Nephron (organoid): ENCODE measurements at regions not wholly inside any gene's neighbourhood (a gene's known extent, or its start where the extent isn't known, plus 50 kb on each side); places are given as distances from the start of the nearest gene placed in this dataset.

ENCODE experiments used
- H3K27ac Mint-ChIP-seq, 3 experiments: 2 replicates each; pipeline ENCODE4 v1.8.0; 2020; ENCODE audit warnings: mixed read lengths in 3 of 3, mild to moderate bottlenecking in 2 of 3, moderate library complexity in 1 of 3
- H3K27me3 Mint-ChIP-seq: 2 replicates; pipeline ENCODE4 v1.8.0; 2021; ENCODE audit warnings: low read depth, mild to moderate bottlenecking, moderate library complexity, mixed read lengths
- H3K36me3 Mint-ChIP-seq: 2 replicates; pipeline ENCODE4 v1.8.0; 2020; ENCODE audit warnings: low read depth, mixed read lengths
- H3K4me1 Mint-ChIP-seq: 2 replicates; pipeline ENCODE4 v1.8.0; 2020; ENCODE audit warnings: mixed read lengths
- H3K4me3 Mint-ChIP-seq, 3 experiments: 2 replicates each; pipeline ENCODE4 v1.8.0; 2020; ENCODE audit warnings: mild to moderate bottlenecking in 3 of 3, mixed read lengths in 3 of 3, moderate library complexity in 2 of 3
- H3K9me3 Mint-ChIP-seq: 2 replicates; pipeline ENCODE4 v1.8.0; 2020; ENCODE audit warnings: mixed read lengths
- CTCF ChIP-seq, 3 experiments: fragments of 200-600 bp; sonication (generic); IDR thresholded peaks; one replicate each; pipeline ENCODE4 v1.5.0; 2021; ENCODE audit warnings: antibody characterized with exemption in 3 of 3; ENCODE audit not compliant: unreplicated experiment in 3 of 3

GRCh38 chr14:56949828-56950227 is 139.5 kb upstream of the OTX2 start:
- Mint-ChIP-seq H3K4me1 (peaks cover 5% of the 10 kb centered on the region), H3K9me3 (no peaks in the 10 kb centered on the region), H3K36me3 (no peaks in the 10 kb centered on the region), H3K4me3 (no peak overlapping the region), H3K27ac (no peak overlapping the region), H3K27me3 (peaks cover 9% of the 10 kb centered on the region)
- no peak for TF ChIP-seq CTCF (IDR thresholded peaks at IDR 0.05; ENCODE audit: unreplicated experiment in 3 of 3)

- no peak overlapping the region for H3K27ac Mint-ChIP-seq
- H3K9me3 Mint-ChIP-seq: peaks cover 6% of the 10 kb centered on the region
- TF ChIP-seq CTCF (IDR thresholded peaks at IDR 0.05; ENCODE audit: unreplicated experiment in 3 of 3): no peak
- peaks cover 9% of the 10 kb centered on the region for H3K27me3 Mint-ChIP-seq
- H3K4me3 Mint-ChIP-seq: no peak overlapping the region
- no peaks in the 10 kb centered on the region for H3K36me3 Mint-ChIP-seq
- no peaks in the 10 kb centered on the region for H3K4me1 Mint-ChIP-seq
Measured at GRCh38 chr14:56945291-56945690, 135.0 kb upstream of the OTX2 start.

GRCh38 chr14:56944397-56944796 is 134.1 kb upstream of the OTX2 start:
- Mint-ChIP-seq H3K4me3 (no peak overlapping the region), H3K9me3 (peaks cover 6% of the 10 kb centered on the region), H3K27me3 (peaks cover 9% of the 10 kb centered on the region), H3K27ac (no peak overlapping the region), H3K4me1 (no peaks in the 10 kb centered on the region), H3K36me3 (no peaks in the 10 kb centered on the region)
- no peak for TF ChIP-seq CTCF (IDR thresholded peaks at IDR 0.05; ENCODE audit: unreplicated experiment in 3 of 3)

- H3K4me3 Mint-ChIP-seq: no peak overlapping the region
- no peaks in the 10 kb centered on the region for H3K36me3 Mint-ChIP-seq
- no peak overlapping the region for H3K27ac Mint-ChIP-seq
- no peak for TF ChIP-seq CTCF (IDR thresholded peaks at IDR 0.05; ENCODE audit: unreplicated experiment in 3 of 3)
- H3K9me3 Mint-ChIP-seq: no peaks in the 10 kb centered on the region
- no peaks in the 10 kb centered on the region for H3K4me1 Mint-ChIP-seq
- peaks cover 4% of the 10 kb centered on the region for H3K27me3 Mint-ChIP-seq
Measured at GRCh38 chr14:56933446-56933845, 123.2 kb upstream of the OTX2 start.

GRCh38 chr14:56918849-56919574 is 108.7 kb upstream of the OTX2 start:
- Mint-ChIP-seq H3K4me3 (no peak overlapping the region), H3K4me1 (no peaks in the 10 kb centered on the region), H3K27ac (no peak overlapping the region), H3K36me3 (no peaks in the 10 kb centered on the region), H3K27me3 (peaks cover 7% of the 10 kb centered on the region), H3K9me3 (no peaks in the 10 kb centered on the region)
- TF ChIP-seq CTCF (IDR thresholded peaks at IDR 0.05; ENCODE audit: unreplicated experiment in 3 of 3): no peak

- no peak for TF ChIP-seq CTCF (IDR thresholded peaks at IDR 0.05; ENCODE audit: unreplicated experiment in 3 of 3)
- Mint-ChIP-seq H3K27me3 (no peaks in the 10 kb centered on the region), H3K4me1 (no peaks in the 10 kb centered on the region), H3K4me3 (no peak overlapping the region), H3K9me3 (peaks cover 6% of the 10 kb centered on the region), H3K27ac (no peak overlapping the region), H3K36me3 (no peaks in the 10 kb centered on the region)
Measured at GRCh38 chr14:56905282-56905681, 95.0 kb upstream of the OTX2 start.
